ENCODE measurements at regions not wholly inside any gene's neighbourhood (a gene's known extent, or its start where the extent isn't known, plus 50 kb on each side); places are given as distances from the start of the nearest gene placed in this dataset.

GRCh38 chr2:128456281-128456680 is 137.6 kb upstream of the HS6ST1 start:
- ChIA-PET CTCF (interaction anchor here (1.4 kb wide), 1 partner anchor 10 kb away, joined by 6 read pairs; no protein-coding TSS in a partner anchor), POLR2A (no interaction called here)
- DNase-seq (ENCODE audit: low read depth, low spot score) = no peak
- TF ChIP-seq CTCF (IDR thresholded peaks at IDR 0.05; ENCODE audit: insufficient read depth, low read length, missing control alignments) = no peak
- H3K4me3 ChIP-seq (ENCODE audit: low read depth, low read length) = no peak overlapping the region

GRCh38 chr2:128457006-128457604 is 138.4 kb upstream of the HS6ST1 start:
- CTCF ChIA-PET = interaction anchor here (1.4 kb wide), 1 partner anchor 11 kb away, joined by 6 read pairs; no protein-coding TSS in a partner anchor
- no peak for TF ChIP-seq CTCF (IDR thresholded peaks at IDR 0.05; ENCODE audit: insufficient read depth, low read length, missing control alignments)

GRCh38 chr2:128457716-128458115 is 139.0 kb upstream of the HS6ST1 start:
- no peak for DNase-seq (ENCODE audit: low read depth, low spot score)
- CTCF ChIA-PET = no interaction called here
- TF ChIP-seq CTCF (IDR thresholded peaks at IDR 0.05; ENCODE audit: insufficient read depth, low read length, missing control alignments) = no peak

More at GRCh38 chr2:128457006-128457604, 138.4 kb upstream of the HS6ST1 start:
- POLR2A ChIA-PET = no interaction called here
- no peak overlapping the region for H3K4me3 ChIP-seq (ENCODE audit: low read depth, low read length)
- DNase-seq (ENCODE audit: low read depth, low spot score) = no peak

GRCh38 chr2:128458505-128458904 is 139.8 kb upstream of the HS6ST1 start:
- ChIA-PET POLR2A (no interaction called here), CTCF (no interaction called here)
- H3K4me3 ChIP-seq (ENCODE audit: low read depth, low read length) = no peak overlapping the region
- DNase-seq (ENCODE audit: low read depth, low spot score) = no peak
- TF ChIP-seq CTCF (IDR thresholded peaks at IDR 0.05; ENCODE audit: insufficient read depth, low read length, missing control alignments) = no peak

More at GRCh38 chr2:128457716-128458115, 139.0 kb upstream of the HS6ST1 start:
- POLR2A ChIA-PET = no interaction called here
- no peak overlapping the region for H3K4me3 ChIP-seq (ENCODE audit: low read depth, low read length)

GRCh38 chr2:128464456-128464855 is 145.8 kb upstream of the HS6ST1 start:
- H3K4me3 ChIP-seq (ENCODE audit: low read depth, low read length) = no peak overlapping the region
- TF ChIP-seq CTCF (IDR thresholded peaks at IDR 0.05; ENCODE audit: insufficient read depth, low read length, missing control alignments) = no peak
- POLR2A ChIA-PET = no interaction called here
- CTCF ChIA-PET = no interaction called here
- DNase-seq (ENCODE audit: low read depth, low spot score) = no peak

GRCh38 chr2:128465246-128466170 is 146.8 kb upstream of the HS6ST1 start:
- no peak for DNase-seq (ENCODE audit: low read depth, low spot score)
- ChIA-PET CTCF (interaction anchor here (1.0 kb wide), 1 partner anchor 9 kb away, joined by 3 read pairs; no protein-coding TSS in a partner anchor), POLR2A (no interaction called here)
- TF ChIP-seq CTCF (IDR thresholded peaks at IDR 0.05; ENCODE audit: insufficient read depth, low read length, missing control alignments) = no peak
- no peak overlapping the region for H3K4me3 ChIP-seq (ENCODE audit: low read depth, low read length)

Data from AG04449 (cell line).